ENCODE measurements at regions not wholly inside any gene's neighbourhood (a gene's known extent, or its start where the extent isn't known, plus 50 kb on each side); places are given as distances from the start of the nearest gene placed in this dataset.
"Not testable (repeated sequence)": the region's sequence is repeated elsewhere in the genome, so short reads cannot be mapped to it uniquely, and the experiment has no call there.

- Histone ChIP-seq H3K27me3 (ENCODE audit: insufficient read depth, low read length, poor library complexity) (peaks cover 5% of the 10 kb centered on the region), H3K4me2 (ENCODE audit: insufficient read depth, low read length) (no peak overlapping the region), H3K9me3 (ENCODE audit: insufficient read depth, low read length, severe bottlenecking) (no peaks in the 10 kb centered on the region), H3K27ac (ENCODE audit: low read length) (no peak overlapping the region), H3K9ac (ENCODE audit: low read depth, low read length) (no peak overlapping the region), H4K20me1 (ENCODE audit: insufficient read depth, low read length) (no peaks in the 10 kb centered on the region), H3K36me3 (ENCODE audit: insufficient read depth, low read length) (no peaks in the 10 kb centered on the region), H2AFZ (ENCODE audit: low read depth, low read length) (no peak overlapping the region), H3K4me3 (ENCODE audit: low read depth in 1 of 2, low read length in 2 of 2) (no peak overlapping the region), H3K79me2 (ENCODE audit: insufficient read depth, low read length) (no peaks in the 10 kb centered on the region), H3K4me1 (ENCODE audit: insufficient read depth, low read length) (no peaks in the 10 kb centered on the region)
- TF ChIP-seq EZH2 (IDR thresholded peaks at IDR 0.05; ENCODE audit: borderline replicate concordance, low read depth, low read length, severe bottlenecking): no peak
- TF ChIP-seq, protein P1, sequence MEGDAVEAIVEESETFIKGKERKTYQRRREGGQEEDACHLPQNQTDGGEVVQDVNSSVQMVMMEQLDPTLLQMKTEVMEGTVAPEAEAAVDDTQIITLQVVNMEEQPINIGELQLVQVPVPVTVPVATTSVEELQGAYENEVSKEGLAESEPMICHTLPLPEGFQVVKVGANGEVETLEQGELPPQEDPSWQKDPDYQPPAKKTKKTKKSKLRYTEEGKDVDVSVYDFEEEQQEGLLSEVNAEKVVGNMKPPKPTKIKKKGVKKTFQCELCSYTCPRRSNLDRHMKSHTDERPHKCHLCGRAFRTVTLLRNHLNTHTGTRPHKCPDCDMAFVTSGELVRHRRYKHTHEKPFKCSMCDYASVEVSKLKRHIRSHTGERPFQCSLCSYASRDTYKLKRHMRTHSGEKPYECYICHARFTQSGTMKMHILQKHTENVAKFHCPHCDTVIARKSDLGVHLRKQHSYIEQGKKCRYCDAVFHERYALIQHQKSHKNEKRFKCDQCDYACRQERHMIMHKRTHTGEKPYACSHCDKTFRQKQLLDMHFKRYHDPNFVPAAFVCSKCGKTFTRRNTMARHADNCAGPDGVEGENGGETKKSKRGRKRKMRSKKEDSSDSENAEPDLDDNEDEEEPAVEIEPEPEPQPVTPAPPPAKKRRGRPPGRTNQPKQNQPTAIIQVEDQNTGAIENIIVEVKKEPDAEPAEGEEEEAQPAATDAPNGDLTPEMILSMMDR (IDR thresholded peaks at IDR 0.05; ENCODE audit: borderline replicate concordance, extremely low read depth, low read length, poor library complexity, severe bottlenecking): no peak
- DNase-seq: no peak
- ATAC-seq (ENCODE audit: insufficient read depth, low read depth): no peak
These were observed 117.7 kb upstream of the CIBAR2 start for GRCh38 chr16:85229869-85230462.

DNA sequence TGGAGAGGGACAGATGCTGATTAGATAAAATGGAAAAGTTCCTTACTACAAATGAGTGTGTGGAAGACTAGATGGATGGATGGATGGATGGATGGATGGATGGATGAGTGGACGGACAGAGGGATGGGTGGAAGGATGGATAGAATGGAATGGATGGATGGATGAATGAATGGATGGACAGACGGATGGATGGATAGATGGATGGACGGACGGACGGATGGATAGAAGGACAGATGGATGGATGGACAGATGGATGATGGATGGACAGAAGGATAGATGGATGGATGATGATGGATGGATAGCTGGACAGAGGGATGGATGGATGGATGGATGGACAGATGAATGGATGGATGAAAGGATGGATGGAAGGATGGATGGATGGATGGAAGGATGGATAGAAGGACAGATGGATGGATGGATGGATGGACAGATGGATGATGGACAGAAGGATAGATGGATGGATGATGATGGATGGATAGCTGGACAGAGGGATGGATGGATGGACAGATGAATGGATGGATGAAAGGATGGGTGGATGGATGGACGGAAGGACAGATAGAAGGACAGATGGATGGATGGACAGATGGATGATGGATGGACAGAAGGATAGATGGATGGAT lies 118.6 kb upstream of the CIBAR2 start:
- not testable (repeated sequence) for H3K4me3 ChIP-seq (ENCODE audit: low read depth in 1 of 2, low read length in 2 of 2); H3K4me1 ChIP-seq (ENCODE audit: insufficient read depth, low read length); H4K20me1 ChIP-seq (ENCODE audit: insufficient read depth, low read length); H3K27ac ChIP-seq (ENCODE audit: low read length); H3K4me2 ChIP-seq (ENCODE audit: insufficient read depth, low read length); H3K9me3 ChIP-seq (ENCODE audit: insufficient read depth, low read length, severe bottlenecking); ATAC-seq (ENCODE audit: insufficient read depth, low read depth); DNase-seq; H3K36me3 ChIP-seq (ENCODE audit: insufficient read depth, low read length); H3K27me3 ChIP-seq (ENCODE audit: insufficient read depth, low read length, poor library complexity); H2AFZ ChIP-seq (ENCODE audit: low read depth, low read length); H3K9ac ChIP-seq (ENCODE audit: low read depth, low read length); H3K79me2 ChIP-seq (ENCODE audit: insufficient read depth, low read length)

- Histone ChIP-seq H3K9ac (ENCODE audit: low read depth, low read length) (no peak overlapping the region), H2AFZ (ENCODE audit: low read depth, low read length) (no peak overlapping the region), H3K27ac (ENCODE audit: low read length) (no peak overlapping the region), H3K4me1 (ENCODE audit: insufficient read depth, low read length) (no peaks in the 10 kb centered on the region), H3K27me3 (ENCODE audit: insufficient read depth, low read length, poor library complexity) (no peaks in the 10 kb centered on the region), H3K36me3 (ENCODE audit: insufficient read depth, low read length) (no peaks in the 10 kb centered on the region), H3K4me2 (ENCODE audit: insufficient read depth, low read length) (no peak overlapping the region), H3K9me3 (ENCODE audit: insufficient read depth, low read length, severe bottlenecking) (no peaks in the 10 kb centered on the region), H3K4me3 (ENCODE audit: low read depth in 1 of 2, low read length in 2 of 2) (no peak overlapping the region), H4K20me1 (ENCODE audit: insufficient read depth, low read length) (no peaks in the 10 kb centered on the region), H3K79me2 (ENCODE audit: insufficient read depth, low read length) (no peaks in the 10 kb centered on the region)
- TF ChIP-seq, protein P1 (IDR thresholded peaks at IDR 0.05; ENCODE audit: borderline replicate concordance, extremely low read depth, low read length, poor library complexity, severe bottlenecking): no peak
- no peak for TF ChIP-seq EZH2 (IDR thresholded peaks at IDR 0.05; ENCODE audit: borderline replicate concordance, low read depth, low read length, severe bottlenecking)
- ATAC-seq (ENCODE audit: insufficient read depth, low read depth) (no peak), DNase-seq (no peak)
These were observed 119.7 kb upstream of the CIBAR2 start for GRCh38 chr16:85231959-85232358.

GRCh38 chr16:85232369-85233142 lies 120.3 kb upstream of the CIBAR2 start:
- TF ChIP-seq, protein P1 (IDR thresholded peaks at IDR 0.05; ENCODE audit: borderline replicate concordance, extremely low read depth, low read length, poor library complexity, severe bottlenecking): no peak
- TF ChIP-seq EZH2 (IDR thresholded peaks at IDR 0.05; ENCODE audit: borderline replicate concordance, low read depth, low read length, severe bottlenecking): no peak
- no peak overlapping the region for H3K4me3 ChIP-seq (ENCODE audit: low read depth in 1 of 2, low read length in 2 of 2)
- ATAC-seq (ENCODE audit: insufficient read depth, low read depth): no peak
- no peak for DNase-seq
- no peaks in the 10 kb centered on the region for H3K27me3 ChIP-seq (ENCODE audit: insufficient read depth, low read length, poor library complexity)
- H3K79me2 ChIP-seq (ENCODE audit: insufficient read depth, low read length): no peaks in the 10 kb centered on the region
- no peak overlapping the region for H3K27ac ChIP-seq (ENCODE audit: low read length)
- no peak overlapping the region for H3K4me2 ChIP-seq (ENCODE audit: insufficient read depth, low read length)
- H3K9ac ChIP-seq (ENCODE audit: low read depth, low read length): no peak overlapping the region
- no peaks in the 10 kb centered on the region for H3K4me1 ChIP-seq (ENCODE audit: insufficient read depth, low read length)
- H2AFZ ChIP-seq (ENCODE audit: low read depth, low read length): no peak overlapping the region
- no peaks in the 10 kb centered on the region for H4K20me1 ChIP-seq (ENCODE audit: insufficient read depth, low read length)
- no peaks in the 10 kb centered on the region for H3K36me3 ChIP-seq (ENCODE audit: insufficient read depth, low read length)
- H3K9me3 ChIP-seq (ENCODE audit: insufficient read depth, low read length, severe bottlenecking): no peaks in the 10 kb centered on the region
